Right lobe of liver (tissue), 6 donors: ENCODE measurements at regions not wholly inside any gene's neighbourhood (a gene's known extent, or its start where the extent isn't known, plus 50 kb on each side); places are given as distances from the start of the nearest gene placed in this dataset.

ENCODE experiments used
- ATAC-seq, 4 donors: fragments of 200-7000 bp; cut with Tn5 transposase; one replicate each; pipeline ENCODE4 v1.9.1; 2020; ENCODE audit warnings: mild to moderate bottlenecking in 4 of 4, moderate library complexity in 4 of 4
- DNase-seq, 3 donors: peaks; one replicate each; pipeline ENCODE4 v3.0.0-alpha.2; 2020
- H3K27ac ChIP-seq, 3 donors: fragments of 200-600 bp; one replicate each; pipeline ENCODE4 v1.8.0; 2022
- H3K27me3 ChIP-seq, 2 donors: fragments of 200-600 bp; one replicate each; pipeline ENCODE4 v1.8.0; 2022
- H3K36me3 ChIP-seq, 4 donors: fragments of 200-600 bp; sonication (generic) in 1 of 4; one replicate each; pipeline versions ENCODE4 v1.5.1 to v1.8.0; 2017 to 2022; ENCODE audit warnings: control low read depth in 1 of 4
- H3K4me1 ChIP-seq, 4 donors: fragments of 200-600 bp; sonication (generic) in 1 of 4; one replicate each; pipeline versions ENCODE4 v1.5.1 to v1.8.0; 2017 to 2022; ENCODE audit warnings: control low read depth in 1 of 4
- H3K4me3 ChIP-seq, 3 donors: fragments of 200-600 bp; one replicate each; pipeline ENCODE4 v1.8.0; 2022
- H3K9me3 ChIP-seq, 4 donors: fragments of 200-600 bp; sonication (generic) in 1 of 4; one replicate each; pipeline versions ENCODE4 v1.5.1 to v1.8.0; 2017 to 2022; ENCODE audit warnings: control low read depth in 1 of 4
- CTCF ChIP-seq, 4 donors: fragments of 200-600 bp in 3 of 4; fragments of 450-650 bp in 1 of 4; IDR thresholded peaks; one replicate each; pipeline versions ENCODE4 v1.5.1 to v1.8.0; 2016 to 2022; ENCODE audit warnings: antibody characterized with exemption in 4 of 4, mild to moderate bottlenecking in 2 of 4
- POLR2A ChIP-seq: fragments of 450-650 bp; IDR thresholded peaks from one replicate; pipeline ENCODE4 v1.6.1; 2017; ENCODE audit warnings: antibody characterized with exemption, mild to moderate bottlenecking
- WGBS: methylation state at CpG from one replicate; pipeline ENCODE4 v1.1.6; 2018; ENCODE audit warnings: low coverage, low lambda C conversion rate; ENCODE audit not compliant: insufficient coverage; ENCODE audit errors: missing lambda C conversion rate; 5-methylcytosine and 5-hydroxymethylcytosine counted together
- intact Hi-C, 2 donors: fragments of 100-400 bp; cut with DNase I; formaldehyde crosslinking; loops; one replicate each; pipeline versions ENCODE4 v1.11.2 to v1.14.1; 2022
- donor health status: DM: no; HTN: yes; CAD: no.
- donor health status: DM: no; HTN: no; CAD: no.
- donor health status: DM: no; HTN: no; CAD: no.
- donor health status: DM: no; HTN: yes; CAD: no.
- donor health status: DM: no; HTN: yes; CAD: no.

GRCh38 chr5:8943301-8943700 lies 602.6 kb downstream of the SEMA5A start:
- WGBS, result 37% methylated on average over 3 of the region's 3 CpGs
- no peak for ATAC-seq
- intact Hi-C loops, result no loop called here

GRCh38 chr5:8944005-8944404 lies 601.9 kb downstream of the SEMA5A start:
- TF ChIP-seq POLR2A, result no peak
- no peak for TF ChIP-seq CTCF (IDR thresholded peaks at IDR 0.05)

More at GRCh38 chr5:8943301-8943700, 602.6 kb downstream of the SEMA5A start:
- H3K27ac ChIP-seq, result no peak overlapping the region
- DNase-seq, result no peak
- H3K36me3 ChIP-seq, result no peaks in the 10 kb centered on the region
- H3K4me3 ChIP-seq, result no peak overlapping the region
- TF ChIP-seq POLR2A (no peak), CTCF (IDR thresholded peaks at IDR 0.05) (no peak)
- H3K9me3 ChIP-seq, result no peaks in the 10 kb centered on the region
- no peaks in the 10 kb centered on the region for H3K27me3 ChIP-seq
- no peaks in the 10 kb centered on the region for H3K4me1 ChIP-seq

GRCh38 chr5:8945972-8946371 lies 599.9 kb downstream of the SEMA5A start:
- Histone ChIP-seq H3K27me3 (no peaks in the 10 kb centered on the region), H3K9me3 (no peaks in the 10 kb centered on the region), H3K27ac (no peak overlapping the region), H3K4me3 (no peak overlapping the region), H3K4me1 (no peaks in the 10 kb centered on the region), H3K36me3 (no peaks in the 10 kb centered on the region)
- no peak for TF ChIP-seq POLR2A
- TF ChIP-seq CTCF (IDR thresholded peaks at IDR 0.05), result no peak
- ATAC-seq, result no peak
- WGBS, result 19% methylated on average over 2 of the region's 2 CpGs
- DNase-seq, result no peak
- intact Hi-C loops, result no loop called here

More at GRCh38 chr5:8944005-8944404, 601.9 kb downstream of the SEMA5A start:
- Histone ChIP-seq H3K4me3 (no peak overlapping the region), H3K4me1 (no peaks in the 10 kb centered on the region), H3K27me3 (no peaks in the 10 kb centered on the region), H3K9me3 (no peaks in the 10 kb centered on the region), H3K27ac (no peak overlapping the region), H3K36me3 (no peaks in the 10 kb centered on the region)
- intact Hi-C loops, result no loop called here
- ATAC-seq (no peak), DNase-seq (no peak)
- WGBS, result 48% methylated on average over 4 of the region's 4 CpGs

GRCh38 chr5:8949908-8950307 lies 596.0 kb downstream of the SEMA5A start:
- Histone ChIP-seq H3K9me3 (no peaks in the 10 kb centered on the region), H3K36me3 (no peaks in the 10 kb centered on the region), H3K4me1 (no peaks in the 10 kb centered on the region), H3K27me3 (no peaks in the 10 kb centered on the region), H3K27ac (no peak overlapping the region), H3K4me3 (no peak overlapping the region)
- WGBS, result 44% methylated on average over 2 of the region's 2 CpGs
- TF ChIP-seq POLR2A, result no peak
- no peak for TF ChIP-seq CTCF (IDR thresholded peaks at IDR 0.05)
- intact Hi-C loops, result no loop called here
- ATAC-seq (no peak), DNase-seq (no peak)

GRCh38 chr5:8952147-8952546 lies 593.7 kb downstream of the SEMA5A start:
- Histone ChIP-seq H3K4me3 (no peak overlapping the region), H3K27me3 (no peaks in the 10 kb centered on the region), H3K4me1 (no peaks in the 10 kb centered on the region), H3K36me3 (no peaks in the 10 kb centered on the region), H3K9me3 (no peaks in the 10 kb centered on the region), H3K27ac (no peak overlapping the region)
- no peak for ATAC-seq
- DNase-seq, result no peak
- TF ChIP-seq POLR2A (no peak), CTCF (IDR thresholded peaks at IDR 0.05) (no peak)
- intact Hi-C loops, result no loop called here
